ENCODE measurements at regions not wholly inside any gene's neighbourhood (a gene's known extent, or its start where the extent isn't known, plus 50 kb on each side); places are given as distances from the start of the nearest gene placed in this dataset.

GRCh38 chr5:39559923-39560322 lies 135.1 kb upstream of the DAB2 start:
- TF ChIP-seq CTCF (IDR thresholded peaks at IDR 0.05) (no peak), POLR2A (IDR thresholded peaks at IDR 0.05) (no peak)

Measured in uterus (tissue), 2 donors.